ENCODE measurements at regions not wholly inside any gene's neighbourhood (a gene's known extent, or its start where the extent isn't known, plus 50 kb on each side); places are given as distances from the start of the nearest gene placed in this dataset.
A peak's percentile ranks its signal among the peaks of the same experiment; 100 is the strongest.
"Not testable (repeated sequence)": the region's sequence is repeated elsewhere in the genome, so short reads cannot be mapped to it uniquely, and the experiment has no call there.

DNA sequence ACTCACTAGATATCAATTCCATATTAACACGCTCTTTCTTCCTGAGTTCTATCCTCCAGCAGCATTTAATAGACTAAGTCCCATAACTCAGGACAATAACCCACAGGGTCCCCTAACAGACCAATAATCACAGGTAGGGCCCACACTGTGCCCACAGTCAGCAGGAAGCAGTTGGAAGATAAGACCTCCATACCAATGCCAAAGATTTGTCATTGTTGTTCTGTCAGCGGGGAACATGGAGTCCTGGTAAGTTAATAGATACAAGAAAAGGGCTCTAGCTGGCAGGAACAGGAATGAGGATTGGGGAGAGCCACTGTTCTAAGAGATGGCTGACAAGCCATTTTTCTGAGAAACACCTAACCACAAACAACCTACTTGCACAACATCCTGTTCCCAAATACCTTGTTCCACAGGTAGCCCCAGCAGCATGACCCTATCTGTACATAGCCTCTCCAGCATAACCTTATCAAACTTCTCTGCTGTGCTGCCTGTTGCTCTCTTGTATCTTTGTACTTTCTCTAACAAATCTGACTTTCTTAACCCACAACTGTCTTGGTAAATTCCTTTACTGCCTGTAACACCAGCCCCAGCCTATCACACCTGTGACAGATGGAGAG lies 142.0 kb upstream of the KCNJ15 start:
- no peak for DNase-seq

DNA sequence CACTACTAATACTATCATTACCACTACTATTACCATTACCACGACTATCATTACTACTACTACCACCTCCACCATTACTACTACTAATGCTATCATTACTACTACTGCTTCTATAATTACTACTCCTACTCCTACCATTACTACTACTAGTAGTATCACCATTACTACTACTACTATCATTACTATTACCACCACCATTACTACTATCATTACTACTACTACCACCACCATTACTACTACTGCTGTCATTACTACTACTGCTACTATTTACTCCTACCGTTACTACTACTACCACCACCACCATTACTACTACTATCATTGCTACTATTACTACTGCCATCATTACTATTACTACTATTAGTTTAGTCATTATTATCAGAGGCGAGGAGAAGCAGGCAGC lies 140.9 kb upstream of the KCNJ15 start:
- no peak for DNase-seq

DNA sequence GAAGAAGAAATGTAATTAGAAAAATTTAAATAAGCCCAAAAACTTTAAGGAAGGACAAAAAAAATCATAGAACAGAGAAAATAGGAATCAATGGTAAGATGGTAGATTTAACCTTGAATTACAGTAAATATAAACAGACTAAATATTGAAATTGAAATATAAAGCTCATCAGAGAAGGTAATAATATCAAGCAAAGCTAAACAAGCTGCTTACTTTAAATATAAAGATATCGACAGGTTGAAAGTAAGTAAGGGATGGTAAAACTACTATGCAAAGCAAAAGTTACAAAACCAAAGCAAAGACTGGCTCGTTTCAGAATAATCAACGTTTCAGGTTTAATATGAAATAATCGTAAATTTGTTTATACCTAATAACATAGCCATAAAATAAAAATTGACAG lies 137.0 kb upstream of the KCNJ15 start:
- DNase-seq = no peak

DNA sequence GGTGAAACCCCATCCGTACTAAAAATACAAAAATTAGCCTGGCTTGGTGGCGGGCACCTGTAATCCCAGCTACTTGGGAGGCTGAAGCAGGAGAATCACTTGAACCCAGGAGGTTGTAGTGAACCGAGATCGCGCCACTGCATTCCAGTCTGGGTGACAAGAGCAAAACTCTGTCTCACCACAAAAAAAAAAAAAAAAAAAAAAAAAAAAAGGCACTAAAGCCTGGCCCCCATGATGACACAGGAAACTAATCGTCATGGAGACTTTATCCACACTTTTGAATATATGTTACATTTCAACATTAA lies 136.2 kb upstream of the KCNJ15 start:
- not testable (repeated sequence) for DNase-seq

DNA sequence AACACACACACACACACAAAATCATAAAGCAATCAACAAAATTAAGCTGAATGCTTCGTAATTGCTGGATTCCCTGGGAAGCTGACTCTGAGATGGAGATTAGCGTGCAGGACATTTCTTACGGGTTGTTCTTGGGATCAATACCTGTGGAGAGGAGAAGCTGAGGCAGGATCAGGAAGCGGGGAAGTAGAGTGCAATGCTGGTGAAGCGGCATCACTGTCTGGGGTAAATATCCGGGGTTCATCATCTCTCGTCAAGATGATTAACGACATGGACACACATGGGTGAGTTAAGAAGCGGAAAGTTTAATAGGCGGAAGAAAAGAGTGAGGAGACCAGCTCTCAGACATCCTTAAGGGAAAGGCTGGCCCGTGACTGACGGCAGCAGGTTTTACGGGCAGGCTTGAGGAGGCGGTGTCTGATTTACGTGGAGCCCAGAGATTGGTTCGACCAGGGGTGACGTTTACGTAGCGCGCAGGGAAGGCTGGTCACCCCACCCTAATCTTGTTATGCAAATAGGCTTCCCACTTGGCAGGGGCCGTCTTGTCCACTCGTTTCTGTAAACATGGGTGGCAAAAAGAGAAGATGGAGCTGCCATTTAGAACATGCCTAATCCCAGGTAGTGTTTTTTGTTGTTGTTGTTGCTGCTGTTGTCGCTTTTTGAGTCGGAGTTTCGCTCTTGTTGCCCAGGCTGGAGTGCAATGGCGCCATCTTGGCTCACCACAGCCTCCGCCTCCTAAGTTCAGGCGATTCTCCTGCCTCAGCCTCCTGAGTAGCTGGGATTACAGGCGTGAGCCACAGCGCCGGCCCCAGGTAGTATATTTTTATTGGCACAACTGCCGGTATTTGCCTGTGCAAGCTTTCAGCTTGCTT lies 135.6 kb upstream of the KCNJ15 start:
- DNase-seq = no peak

DNA sequence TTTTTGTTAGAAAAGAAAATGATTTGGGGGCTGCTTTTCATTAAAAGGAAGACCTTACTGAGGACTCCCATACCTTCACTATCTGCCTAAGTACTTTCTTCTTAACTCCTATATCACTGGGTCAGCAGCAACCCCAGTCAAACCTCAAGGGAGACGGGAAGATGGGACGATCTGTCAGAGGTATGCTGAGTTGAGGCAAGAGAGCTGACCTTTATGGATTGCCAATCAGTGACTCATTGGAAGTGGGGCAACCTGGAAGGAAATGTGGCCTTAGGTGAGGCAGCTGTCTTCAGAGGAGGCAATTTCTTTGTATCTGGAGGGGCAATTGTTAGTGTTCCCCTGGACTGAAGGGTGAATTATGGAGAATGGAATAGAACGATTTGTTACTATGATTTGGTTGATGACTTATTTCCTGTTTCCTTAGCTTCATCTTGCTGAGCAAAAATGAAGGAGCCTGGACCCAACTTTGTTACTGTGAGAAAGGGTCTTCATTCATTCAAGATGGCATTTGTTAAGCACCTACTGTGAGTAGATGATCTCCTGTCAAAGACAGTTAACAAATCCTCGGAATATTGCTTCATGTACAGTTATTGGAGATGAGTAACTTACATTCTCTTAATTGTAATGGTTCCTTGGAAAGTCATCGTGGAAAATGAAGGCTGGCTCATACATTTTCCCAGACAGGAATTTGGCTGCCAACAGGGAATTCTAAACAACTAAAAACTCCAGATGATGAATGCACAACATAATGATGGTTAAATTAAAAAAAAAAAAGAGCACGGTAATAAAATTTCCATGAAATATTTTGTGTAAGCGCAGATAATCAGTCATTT lies 134.7 kb upstream of the KCNJ15 start:
- DNase-seq = no peak

DNA sequence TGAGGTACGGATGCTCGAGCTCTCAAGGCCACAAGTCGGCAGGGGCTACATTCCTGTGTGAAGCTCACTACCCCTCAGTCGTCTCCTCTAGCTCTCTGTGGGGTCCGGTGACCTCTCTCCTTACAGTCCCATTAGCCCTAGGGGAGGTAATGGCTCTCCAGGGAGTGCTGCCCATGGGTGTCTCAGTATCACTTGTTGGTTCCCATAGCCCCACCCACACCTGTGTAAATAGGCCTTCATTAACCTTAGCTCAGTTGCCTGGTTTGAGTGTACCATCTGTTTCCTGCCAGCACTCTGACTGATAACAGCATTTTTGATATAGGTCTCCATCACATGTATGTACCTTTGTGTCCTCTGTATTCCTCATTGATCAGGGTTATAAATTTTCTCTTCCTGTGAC lies 133.2 kb upstream of the KCNJ15 start:
- no peak for DNase-seq

DNA sequence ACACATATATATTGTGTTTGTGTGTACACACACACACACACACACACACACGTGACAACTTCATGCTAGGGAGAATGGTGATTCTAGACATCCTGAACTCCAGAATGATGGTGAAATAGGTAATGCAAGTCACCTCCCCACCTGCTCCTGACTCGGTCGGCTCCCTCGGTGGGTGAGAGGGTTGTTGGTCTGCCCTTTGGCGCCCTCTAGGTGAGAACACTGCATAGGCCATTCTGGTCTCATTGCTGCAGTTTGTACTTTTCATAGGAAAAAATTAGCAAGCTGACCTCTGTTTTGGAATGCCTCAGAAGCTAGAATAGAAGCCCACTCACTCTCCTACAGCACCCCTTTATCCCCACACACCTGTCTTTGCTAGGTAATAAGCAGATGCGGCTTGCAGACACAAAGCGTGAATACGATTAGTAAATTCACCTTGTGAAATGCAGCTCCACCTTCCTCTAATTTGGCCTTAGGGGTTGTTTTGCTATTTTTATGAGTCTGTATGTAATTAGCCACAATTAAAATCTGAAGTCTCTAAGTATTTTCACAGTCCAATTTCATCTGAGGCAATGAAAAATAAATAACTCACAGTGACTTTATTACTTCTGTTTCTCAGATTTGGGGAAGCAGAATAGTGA lies 130.0 kb upstream of the KCNJ15 start:
- peak; percentile 46 for DNase-seq

DNA sequence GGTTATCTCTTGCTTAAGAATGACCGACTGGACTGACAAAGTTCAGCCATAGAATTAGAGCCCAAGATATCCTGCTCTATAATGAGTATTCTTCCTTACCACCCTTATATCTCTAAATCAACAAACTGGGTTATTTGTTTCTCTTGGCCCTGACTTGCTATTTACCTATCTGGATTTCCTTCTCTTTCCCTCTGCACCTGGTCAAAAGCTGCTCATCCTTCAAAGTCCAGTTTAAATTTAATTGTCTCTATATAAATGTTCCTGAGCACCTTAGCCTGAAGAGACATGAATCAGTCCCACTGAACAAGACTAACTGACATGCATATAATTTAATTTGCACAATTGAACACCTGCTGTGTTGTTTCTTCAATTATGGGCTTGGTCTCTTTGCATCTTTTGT lies 127.1 kb upstream of the KCNJ15 start:
- DNase-seq = no peak

DNA sequence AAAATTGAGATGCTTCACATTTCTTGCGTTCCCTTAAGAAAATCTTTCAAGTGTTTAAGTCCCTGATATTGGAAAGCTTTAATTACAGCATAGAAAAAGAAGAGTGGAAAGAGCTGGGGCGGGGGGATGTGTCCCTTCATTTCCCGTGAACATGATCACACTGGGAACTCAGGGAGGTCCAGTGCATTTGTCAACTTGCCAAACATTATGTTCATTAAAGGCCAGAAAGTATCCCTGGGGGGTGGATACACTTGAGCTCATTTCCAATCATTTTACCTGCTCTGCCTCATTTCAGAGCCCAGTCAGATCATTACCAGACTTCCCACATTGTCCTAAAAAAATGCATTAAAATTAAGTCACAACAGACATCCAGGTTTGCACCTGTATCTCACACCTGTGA lies 123.6 kb upstream of the KCNJ15 start:
- DNase-seq = no peak

DNA sequence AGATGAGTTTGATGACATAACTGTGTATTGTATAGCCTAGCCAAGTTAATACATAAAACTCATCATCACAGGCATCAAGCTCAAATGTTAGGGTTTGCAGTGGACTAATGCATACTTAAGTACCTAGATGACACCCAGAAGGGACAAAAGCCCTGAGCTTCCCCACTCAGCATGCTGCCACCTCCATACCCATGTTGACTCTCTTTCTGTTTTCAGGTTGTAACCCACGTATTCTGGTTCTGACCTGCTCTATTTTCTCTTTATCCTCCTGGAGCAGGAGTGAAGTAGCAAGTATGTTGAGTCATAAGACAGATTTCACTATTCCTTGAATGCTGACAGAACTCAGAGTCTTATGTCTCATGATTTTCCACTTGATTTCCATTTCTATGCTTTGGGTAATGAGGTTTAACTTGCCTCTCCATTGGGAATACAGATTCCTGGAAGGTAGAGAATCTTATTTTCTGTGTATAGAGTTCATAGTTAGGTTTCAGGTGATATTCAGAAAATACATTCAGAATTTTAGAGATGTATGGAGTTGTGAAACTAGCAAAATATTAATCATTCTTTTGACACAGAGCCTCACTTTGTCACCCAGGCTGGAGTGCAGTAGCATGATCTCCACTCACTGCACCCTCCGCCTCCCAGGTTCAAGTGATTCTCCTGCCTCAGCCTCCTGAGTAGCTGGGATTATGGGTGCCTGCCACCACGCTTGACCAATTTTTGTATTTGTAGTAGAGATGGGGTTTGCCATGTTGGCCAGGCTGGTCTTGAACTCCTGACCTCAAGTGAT lies 122.5 kb upstream of the KCNJ15 start:
- DNase-seq = no peak

DNA sequence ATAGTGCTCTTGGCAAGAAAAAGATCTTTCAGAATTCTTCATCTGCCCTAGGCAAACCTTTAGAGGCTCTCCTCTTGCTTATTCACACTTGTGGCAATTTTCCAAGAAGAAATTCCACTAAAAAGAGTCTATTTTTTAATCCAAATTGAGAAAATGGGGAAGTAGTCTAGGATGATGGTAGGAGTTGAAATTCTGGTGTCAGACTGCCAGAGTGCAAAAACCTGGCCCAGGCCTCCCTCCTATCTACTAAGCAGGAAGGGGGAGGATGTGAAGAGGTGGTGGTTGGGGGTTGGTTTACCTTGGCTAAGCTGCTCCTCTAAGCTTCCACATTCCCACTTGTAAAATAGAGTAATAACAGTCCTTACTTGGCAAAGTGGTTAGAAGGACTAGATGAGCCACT lies 120.6 kb upstream of the KCNJ15 start:
- DNase-seq = peak; percentile 49

DNA sequence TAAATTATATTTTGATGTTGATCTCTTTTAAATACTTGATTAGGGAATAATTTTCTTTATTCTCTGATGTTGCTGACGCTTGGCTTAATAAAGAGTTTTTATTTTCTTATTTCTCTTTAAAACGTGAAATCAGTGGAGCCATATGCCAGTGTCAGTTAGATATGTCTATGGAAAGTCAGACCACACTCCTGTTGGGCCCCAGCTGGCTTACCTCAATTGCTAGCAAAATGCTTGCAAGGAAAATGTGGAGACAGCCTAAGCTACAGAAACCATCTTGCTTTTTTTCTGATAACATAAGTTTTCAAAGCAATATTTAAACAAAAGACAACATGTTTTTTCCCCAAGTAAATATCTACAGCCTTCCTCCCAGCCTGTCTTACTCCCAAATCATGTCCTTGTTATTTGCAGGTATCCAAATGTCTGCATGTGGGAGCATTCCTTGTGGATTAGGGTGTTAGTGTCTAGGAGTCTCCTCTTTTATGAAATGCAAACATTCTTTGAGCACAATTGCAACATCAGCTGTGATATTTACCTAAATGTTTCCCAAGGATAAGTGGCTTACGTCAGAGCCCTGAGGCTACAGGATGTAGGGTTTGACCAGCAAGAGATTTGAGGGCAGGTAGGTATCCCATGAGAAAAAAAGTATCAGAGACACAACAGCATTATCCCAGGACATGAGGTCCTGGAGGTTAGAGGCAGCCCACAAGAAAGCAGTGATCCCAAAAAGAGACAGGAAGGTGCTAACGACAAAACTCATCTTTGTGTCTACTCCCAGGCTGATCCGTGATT lies 117.2 kb upstream of the KCNJ15 start:
- DNase-seq = no peak

DNA sequence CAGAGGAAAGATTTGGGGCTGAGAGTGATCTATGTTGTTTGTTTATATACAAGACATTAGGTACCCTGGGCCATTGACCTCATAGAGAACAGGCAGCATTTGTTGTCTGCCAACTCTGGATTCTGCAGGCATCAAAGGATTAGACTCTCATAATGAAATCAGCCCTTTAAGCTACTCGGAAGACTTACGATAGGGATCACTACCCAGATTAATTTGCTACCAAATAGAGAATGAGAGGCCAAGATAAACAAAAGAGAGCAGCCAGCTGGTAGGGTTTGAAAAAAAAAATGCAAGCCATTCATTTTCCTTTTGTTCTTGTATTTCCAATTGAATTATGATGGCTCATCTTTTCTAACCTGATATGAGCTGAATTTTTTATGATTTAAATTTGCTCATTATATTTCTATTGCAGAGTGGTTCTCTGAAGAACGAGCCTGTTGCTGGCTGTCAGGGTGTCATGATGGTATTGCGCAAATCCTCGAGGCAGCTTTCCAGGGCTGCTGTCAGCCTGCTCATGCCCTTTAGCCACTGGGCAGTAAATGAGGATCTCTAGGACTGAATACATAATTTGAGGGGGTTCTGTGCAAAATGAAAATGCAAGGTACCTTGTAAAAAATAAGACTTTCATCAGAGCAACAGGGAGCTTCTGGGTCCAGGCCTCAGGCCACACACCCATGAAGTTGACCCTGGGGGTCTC lies 116.4 kb upstream of the KCNJ15 start:
- no peak for DNase-seq

DNA sequence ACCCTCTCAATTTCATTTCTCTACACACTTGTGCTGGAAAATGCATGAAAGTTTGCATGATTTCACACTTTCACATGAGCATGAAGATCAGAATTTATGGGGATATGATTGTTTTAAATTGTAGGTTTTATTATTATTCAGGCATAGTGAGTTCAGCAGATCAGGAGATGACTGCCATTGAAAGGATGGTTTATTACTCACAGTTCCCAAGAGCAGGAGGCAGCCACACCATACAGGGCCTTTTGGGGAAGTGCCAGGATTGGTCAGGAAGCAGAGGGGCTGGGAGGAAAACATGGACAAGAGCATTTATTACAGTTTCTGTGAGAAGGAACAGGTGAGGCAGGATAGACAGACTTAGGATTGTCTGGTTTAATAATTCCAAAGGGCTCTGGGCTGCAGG lies 114.6 kb upstream of the KCNJ15 start:
- DNase-seq = no peak

DNA sequence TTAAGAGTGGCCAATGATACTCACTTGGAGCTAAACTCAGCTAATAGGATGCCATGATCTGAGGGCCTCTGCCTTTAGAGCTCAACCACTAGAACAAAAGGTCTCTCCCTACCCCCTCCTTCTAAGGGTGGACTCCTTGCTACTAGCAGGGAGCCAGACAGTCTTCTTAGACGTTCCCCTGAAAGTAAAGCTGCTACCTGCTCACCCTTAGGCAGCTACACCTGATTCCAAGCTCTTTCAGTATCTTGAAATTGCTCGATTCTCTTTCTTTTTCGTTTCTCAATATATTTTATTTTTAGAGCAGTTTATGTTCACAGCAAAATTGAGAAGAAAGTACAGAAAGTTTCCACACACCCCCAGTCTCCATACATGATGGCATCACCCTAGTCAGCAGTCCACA lies 112.6 kb upstream of the KCNJ15 start:
- no peak for DNase-seq

DNA sequence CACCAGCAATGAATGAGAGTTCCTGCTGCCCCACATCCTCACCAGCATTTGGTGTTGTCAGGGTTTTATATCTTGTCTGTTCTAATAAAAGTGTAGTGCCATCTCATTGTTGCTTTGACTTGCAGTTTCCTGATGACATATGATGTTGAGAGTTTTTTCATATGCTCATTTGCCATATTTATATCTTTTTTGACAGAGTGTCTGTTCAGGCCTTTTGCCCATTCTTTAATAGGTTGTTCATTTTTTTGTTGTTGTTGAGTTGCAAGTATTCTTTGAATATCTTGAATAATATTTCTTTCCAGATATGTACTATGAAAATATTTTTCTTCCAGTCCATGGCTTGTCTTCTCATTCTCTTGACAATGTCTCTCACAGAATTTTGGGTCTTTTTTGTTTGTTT lies 111.7 kb upstream of the KCNJ15 start:
- no peak for DNase-seq

DNA sequence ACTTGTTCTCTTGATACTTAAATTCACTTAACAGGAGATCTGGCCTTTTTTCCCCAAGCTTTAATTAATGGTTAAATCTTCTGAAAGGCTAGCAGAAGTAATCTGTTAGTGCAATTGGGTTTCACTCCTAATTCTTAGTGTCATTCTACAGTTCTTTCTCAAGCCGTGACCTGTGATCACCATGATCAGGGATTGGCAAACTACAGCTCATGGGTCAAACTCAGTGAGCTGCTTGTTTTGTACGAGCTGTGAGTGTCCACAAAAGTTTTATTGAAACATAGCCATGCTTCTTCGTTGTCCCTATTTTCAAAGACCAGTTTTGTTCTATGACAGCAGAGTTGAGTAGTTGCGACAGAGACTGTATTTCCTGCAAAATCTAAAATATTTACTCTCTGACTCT lies 109.4 kb upstream of the KCNJ15 start:
- DNase-seq = no peak

DNA sequence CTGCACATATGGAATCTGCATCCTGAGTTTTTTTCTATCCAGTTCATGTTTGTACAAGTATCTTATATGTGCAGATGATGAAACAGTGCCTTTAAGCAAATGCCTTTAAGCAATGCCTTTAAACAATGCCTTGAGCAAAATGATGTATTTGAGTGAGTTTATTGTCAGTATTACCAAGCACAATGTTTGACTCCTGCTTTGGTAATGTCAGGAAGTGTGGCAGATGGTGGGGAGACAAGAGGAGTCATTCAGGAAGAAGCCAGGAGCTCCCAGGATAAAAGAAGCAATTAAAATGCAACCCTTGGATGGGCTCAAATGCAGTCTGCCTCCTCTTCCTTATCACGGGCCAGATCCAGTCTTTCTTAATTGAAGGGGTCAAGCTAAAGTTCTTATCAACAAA lies 108.7 kb upstream of the KCNJ15 start:
- DNase-seq = no peak

DNA sequence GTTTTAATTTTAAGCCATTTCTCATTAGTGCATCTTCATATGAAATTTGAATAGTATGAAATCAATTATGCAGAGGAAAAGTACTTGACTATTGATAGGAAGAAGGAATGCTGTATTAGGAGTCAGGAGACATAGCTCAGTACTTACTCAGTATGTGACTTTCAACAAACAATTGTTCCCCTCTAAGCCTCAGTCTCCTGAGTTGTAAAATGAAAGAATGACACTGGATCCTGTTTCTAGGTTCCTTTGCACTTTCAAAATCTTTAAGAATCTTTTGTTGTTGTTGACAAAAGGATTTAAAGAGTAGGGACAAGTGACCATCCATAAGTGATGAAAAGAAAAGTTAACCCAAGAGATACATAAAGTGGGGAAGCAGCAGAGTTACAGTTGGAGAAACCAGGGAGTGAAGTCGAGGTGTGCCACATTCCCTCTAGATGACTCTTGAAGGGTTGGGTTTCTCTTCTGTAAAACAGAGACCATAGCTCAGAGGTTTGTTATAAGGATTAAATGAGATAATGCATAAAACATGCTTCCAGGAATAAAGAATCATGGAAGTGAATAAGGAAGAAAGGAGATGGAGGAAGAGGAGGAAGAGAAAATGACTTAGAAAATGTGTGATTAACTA lies 105.7 kb upstream of the KCNJ15 start:
- DNase-seq = no peak

DNA sequence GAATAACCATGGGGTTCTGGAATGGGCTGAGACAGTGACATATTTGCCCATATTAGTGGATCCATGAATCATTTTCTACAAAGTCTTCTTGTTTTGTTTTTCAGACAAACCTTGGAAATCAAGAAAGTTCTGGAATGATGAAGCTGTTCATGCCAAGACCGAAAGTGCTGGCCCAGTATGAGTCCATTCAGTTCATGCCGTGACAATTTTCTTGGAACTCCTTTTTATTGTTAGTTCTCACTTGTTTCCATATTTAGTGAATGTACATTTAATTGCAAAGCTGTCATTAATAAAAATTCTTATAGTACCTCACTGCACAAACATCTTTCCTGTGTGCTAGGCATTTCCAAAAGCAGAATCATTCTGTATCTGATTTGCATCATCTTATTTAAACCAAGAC lies 100.6 kb upstream of the KCNJ15 start:
- no peak for DNase-seq

Measured in left hindlimb (tissue), 1 donor.